H1 (cell line): ENCODE measurements at regions not wholly inside any gene's neighbourhood (a gene's known extent, or its start where the extent isn't known, plus 50 kb on each side); places are given as distances from the start of the nearest gene placed in this dataset.

Source experiments
- ATF3 ChIP-seq: IDR thresholded peaks from 2 replicates; pipeline ENCODE4 v1.6.1; 2011; ENCODE audit warnings: low read depth, mild to moderate bottlenecking, low read length; ENCODE audit not compliant: insufficient read depth
- CREB1 ChIP-seq: IDR thresholded peaks from 2 replicates; pipeline ENCODE4 v1.6.1; 2012; ENCODE audit warnings: inconsistent platforms
- KDM1A ChIP-seq: fragments of 200-600, 300-600 bp; sonication (generic); IDR thresholded peaks from 2 replicates; pipeline ENCODE4 v1.7.1; 2016; ENCODE audit warnings: mild to moderate bottlenecking, low read length, borderline replicate concordance
- KDM5A ChIP-seq: fragments of 200-600 bp; IDR thresholded peaks from 2 replicates; pipeline ENCODE4 v1.7.1; 2012; ENCODE audit warnings: mild to moderate bottlenecking, low read length, inconsistent platforms, mixed read lengths
- SP1 ChIP-seq: IDR thresholded peaks from 2 replicates; pipeline ENCODE4 v1.6.1; 2011; ENCODE audit warnings: low read depth, low read length
- USF2 ChIP-seq: IDR thresholded peaks from 2 replicates; pipeline ENCODE4 v1.6.1; 2011; ENCODE audit warnings: low read length, improper control_type of control experiment

GRCh38 chr10:29033311-29033940, 255.4 kb upstream of the LYZL1 start (continued):
- TF ChIP-seq ATF3 (no peak), CREB1 (no peak), KDM5A (no peak), KDM1A (no peak), USF2 (no peak), SP1 (no peak)
